Fibroblast of pulmonary artery (primary cell): ENCODE measurements at regions not wholly inside any gene's neighbourhood (a gene's known extent, or its start where the extent isn't known, plus 50 kb on each side); places are given as distances from the start of the nearest gene placed in this dataset.
A peak's percentile ranks its signal among the peaks of the same experiment; 100 is the strongest.

Source experiments
- DNase-seq: peaks from one replicate; pipeline ENCODE4 v3.0.0-alpha.2; 2010; ENCODE audit warnings: low read depth
- H3K4me3 ChIP-seq: replicated peaks from 2 replicates; pipeline ENCODE4 v1.5.1; 2011; ENCODE audit warnings: low read depth, mild to moderate bottlenecking, control low read depth, low read length, moderate library complexity
- CTCF ChIP-seq: IDR thresholded peaks from 2 replicates; pipeline ENCODE4 v1.5.1; 2011; ENCODE audit warnings: mild to moderate bottlenecking, control low read depth, low read length, inconsistent platforms; ENCODE audit errors: missing control alignments

- TF ChIP-seq CTCF, result no peak
- DNase-seq, result no peak
- H3K4me3 ChIP-seq, result no peak overlapping the region
These were observed 78.0 kb downstream of the SAMD9 start for GRCh38 chr7:93039786-93040185.

GRCh38 chr7:93039282-93039681 is 78.5 kb downstream of the SAMD9 start:
- no peak for TF ChIP-seq CTCF
- DNase-seq, result no peak
- no peak overlapping the region for H3K4me3 ChIP-seq

GRCh38 chr7:93036807-93037206 is 81.0 kb downstream of the SAMD9 start:
- H3K4me3 ChIP-seq, result no peak overlapping the region
- no peak for DNase-seq
- no peak for TF ChIP-seq CTCF

GRCh38 chr7:93036149-93036640 is 81.6 kb downstream of the SAMD9 start:
- no peak for DNase-seq
- H3K4me3 ChIP-seq, result no peak overlapping the region
- no peak for TF ChIP-seq CTCF

- TF ChIP-seq CTCF, result no peak
- no peak overlapping the region for H3K4me3 ChIP-seq
- no peak for DNase-seq
These were observed 86.0 kb downstream of the SAMD9 start for GRCh38 chr7:93031795-93032194.

GRCh38 chr7:93030605-93031225 is 87.1 kb downstream of the SAMD9 start:
- no peak overlapping the region for H3K4me3 ChIP-seq
- DNase-seq, result peak; percentile 24
- TF ChIP-seq CTCF, result no peak

GRCh38 chr7:93029056-93029455 is 88.7 kb downstream of the SAMD9 start:
- H3K4me3 ChIP-seq, result no peak overlapping the region
- no peak for DNase-seq
- no peak for TF ChIP-seq CTCF
